NCI-H1105 (cell line): ENCODE measurements at regions not wholly inside any gene's neighbourhood (a gene's known extent, or its start where the extent isn't known, plus 50 kb on each side); places are given as distances from the start of the nearest gene placed in this dataset.

ENCODE experiments used
- DNase-seq: peaks from one replicate; lab custom pipeline; 2025; lab: John Stamatoyannopoulos, UW

DNA sequence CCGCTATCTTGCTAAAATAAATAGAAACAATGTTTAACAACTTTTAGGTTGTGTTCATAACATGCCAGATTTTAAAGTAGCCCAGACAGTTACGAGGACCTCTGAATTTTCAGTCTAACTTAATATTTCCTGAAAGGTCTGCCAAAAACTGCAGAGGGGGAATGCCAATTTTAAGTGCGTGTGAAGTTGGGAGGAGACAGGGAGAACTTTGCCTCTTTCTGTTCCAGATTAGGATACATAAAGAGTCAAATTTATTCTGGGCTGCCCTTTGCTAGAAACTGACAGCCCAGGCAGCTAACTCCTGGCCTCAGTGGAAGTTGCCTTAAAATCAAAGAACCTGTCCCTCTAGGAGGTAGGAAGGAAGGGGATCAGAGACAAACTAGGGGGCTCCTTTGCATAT is 52.3 kb upstream of the PIP4K2A start:
- DNase-seq: no peak

DNA sequence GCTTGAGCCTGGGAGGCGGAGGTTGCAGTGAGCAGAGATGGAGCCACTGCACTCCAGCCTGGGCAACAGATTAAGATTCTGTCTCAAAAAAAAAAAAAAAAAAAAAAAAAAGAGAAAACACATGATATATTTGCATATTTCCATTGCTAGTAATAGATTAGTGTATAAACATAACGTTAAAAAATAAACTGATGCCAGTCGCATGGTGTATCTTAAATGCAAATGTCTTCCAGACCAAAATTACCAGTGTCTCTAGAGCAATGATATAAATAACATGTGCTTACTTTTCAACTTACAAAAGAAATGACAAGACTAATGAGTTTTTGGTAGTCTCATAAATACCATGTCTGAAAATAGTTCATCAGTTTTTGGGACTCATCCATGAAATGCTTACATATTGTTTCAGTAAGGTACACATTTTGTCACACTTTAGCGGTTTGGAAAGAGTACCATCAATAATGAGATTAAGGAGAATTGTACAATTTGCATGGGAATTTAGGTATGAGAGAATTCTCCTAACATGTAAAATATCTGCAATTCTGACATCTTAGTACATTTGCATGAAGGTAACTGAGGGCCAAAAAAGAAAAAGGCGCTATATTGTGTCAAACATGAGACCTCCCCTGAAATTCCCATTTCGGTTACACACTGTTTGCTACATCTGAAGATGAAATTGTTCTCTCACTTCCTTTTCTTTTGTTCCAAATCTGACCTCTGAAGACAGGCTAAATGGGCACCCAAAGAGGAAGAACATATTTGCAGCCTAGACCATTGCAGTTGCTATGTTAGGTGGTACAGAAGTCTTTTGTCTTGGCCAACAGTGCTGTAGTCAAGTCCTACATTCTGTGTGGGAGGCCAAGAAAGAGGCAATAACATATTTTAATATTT is 51.5 kb upstream of the PIP4K2A start:
- DNase-seq: no peak

DNA sequence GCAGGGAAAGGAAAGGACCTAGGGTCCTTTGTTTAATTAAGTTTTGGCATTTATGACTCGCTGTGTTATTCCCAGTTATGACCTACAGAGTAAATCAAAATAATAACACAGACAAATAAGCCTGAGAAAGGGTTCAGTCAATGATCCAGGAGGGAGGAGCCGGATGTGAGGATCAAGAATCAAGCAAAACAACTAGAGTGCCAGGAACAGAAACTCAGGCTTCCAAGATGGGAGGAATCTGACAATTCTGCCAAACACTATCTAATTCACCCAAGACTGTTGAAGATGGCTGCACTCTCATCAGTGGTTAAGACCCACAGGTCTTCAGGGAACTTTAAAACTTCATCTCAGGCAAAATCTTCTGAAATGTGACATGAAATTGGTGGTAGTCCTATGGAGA is 50.3 kb upstream of the PIP4K2A start:
- DNase-seq: no peak
